ENCODE measurements at regions not wholly inside any gene's neighbourhood (a gene's known extent, or its start where the extent isn't known, plus 50 kb on each side); places are given as distances from the start of the nearest gene placed in this dataset.

GRCh38 chr3:117536006-117536405, 826.4 kb downstream of the TUSC7 start:
- DNase-seq = no peak

- no peak for DNase-seq
These were observed 828.4 kb downstream of the TUSC7 start for GRCh38 chr3:117537949-117538348.

- DNase-seq = no peak
These were observed 830.1 kb downstream of the TUSC7 start for GRCh38 chr3:117539729-117540128.

- DNase-seq = no peak
These were observed 831.0 kb downstream of the TUSC7 start for GRCh38 chr3:117540597-117540996.

GRCh38 chr3:117541721-117542120, 832.1 kb downstream of the TUSC7 start:
- DNase-seq = no peak

- DNase-seq = no peak
These were observed 833.9 kb downstream of the TUSC7 start for GRCh38 chr3:117543521-117543920.

GRCh38 chr3:117545484-117545883, 835.9 kb downstream of the TUSC7 start:
- DNase-seq = no peak

GRCh38 chr3:117547956-117548550, 838.5 kb downstream of the TUSC7 start:
- DNase-seq = no peak

GRCh38 chr3:117548600-117548999, 839.0 kb downstream of the TUSC7 start:
- DNase-seq = no peak

GRCh38 chr3:117549716-117550115, 840.1 kb downstream of the TUSC7 start:
- DNase-seq = no peak

- DNase-seq = no peak
These were observed 841.2 kb downstream of the TUSC7 start for GRCh38 chr3:117550766-117551165.

- no peak for DNase-seq
These were observed 843.9 kb downstream of the TUSC7 start for GRCh38 chr3:117553461-117553860.

- no peak for DNase-seq
These were observed 847.2 kb downstream of the TUSC7 start for GRCh38 chr3:117556646-117557407.

- DNase-seq = no peak
These were observed 848.0 kb downstream of the TUSC7 start for GRCh38 chr3:117557464-117558090.

GRCh38 chr3:117558681-117559080, 849.1 kb downstream of the TUSC7 start:
- no peak for DNase-seq

- no peak for DNase-seq
These were observed 852.4 kb downstream of the TUSC7 start for GRCh38 chr3:117562000-117562399.

GRCh38 chr3:117563063-117563462, 853.5 kb downstream of the TUSC7 start:
- DNase-seq = no peak

GRCh38 chr3:117565777-117566176, 856.2 kb downstream of the TUSC7 start:
- no peak for DNase-seq

GRCh38 chr3:117566926-117567325, 857.3 kb downstream of the TUSC7 start:
- DNase-seq = no peak

GRCh38 chr3:117567382-117567781, 857.8 kb downstream of the TUSC7 start:
- DNase-seq = no peak

GRCh38 chr3:117567906-117568305, 858.3 kb downstream of the TUSC7 start:
- no peak for DNase-seq

- DNase-seq = no peak
These were observed 863.2 kb downstream of the TUSC7 start for GRCh38 chr3:117572786-117573185.

- no peak for DNase-seq
These were observed 871.2 kb downstream of the TUSC7 start for GRCh38 chr3:117580806-117581205.

- DNase-seq = no peak
These were observed 876.6 kb downstream of the TUSC7 start for GRCh38 chr3:117586161-117586560.

Measured in 8988T (cell line).